Gastrocnemius medialis (tissue), 4 donors: ENCODE measurements at regions not wholly inside any gene's neighbourhood (a gene's known extent, or its start where the extent isn't known, plus 50 kb on each side); places are given as distances from the start of the nearest gene placed in this dataset.

Source experiments
- POLR2A ChIP-seq, 2 donors: fragments of 450-650 bp; IDR thresholded peaks; one replicate each; pipeline ENCODE4 v1.6.1; 2017; ENCODE audit warnings: antibody characterized with exemption in 2 of 2, mild to moderate bottlenecking in 2 of 2, moderate library complexity in 2 of 2
- TF ChIP-seq, protein P1 (sequence below), 5 experiments: fragments of 450-650 bp in 3 of 5; fragments of 200-600 bp in 2 of 5; sonication (generic) in 2 of 5; IDR thresholded peaks in 4 of 5; conservative IDR thresholded peaks in 1 of 5; 1 replicate in 4 of 5; 2 replicates in 1 of 5; pipeline ENCODE4 v1.5.1; 2016 to 2019; ENCODE audit warnings: antibody characterized with exemption in 5 of 5, mild to moderate bottlenecking in 3 of 5, moderate library complexity in 3 of 5

DNA sequence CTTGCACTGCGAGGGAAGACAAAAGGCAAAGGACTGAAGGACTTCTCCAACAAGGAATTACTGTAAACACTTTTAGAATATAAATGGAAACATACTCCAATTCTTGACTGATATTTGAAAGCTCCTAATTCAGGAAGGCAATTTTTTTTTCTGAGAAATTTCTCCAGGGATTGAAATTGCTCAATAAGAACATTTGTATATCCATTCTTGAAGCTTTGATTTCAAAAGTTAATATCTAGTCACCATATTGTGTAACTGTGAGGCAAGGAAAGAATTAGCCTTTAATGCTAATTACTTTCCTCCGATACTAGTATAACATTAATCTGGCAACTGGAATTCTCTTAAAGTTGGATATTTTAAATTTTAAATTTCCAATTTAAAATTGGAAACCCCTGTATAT, 188.4 kb upstream of the COL1A2 start:
- TF ChIP-seq, protein P1, sequence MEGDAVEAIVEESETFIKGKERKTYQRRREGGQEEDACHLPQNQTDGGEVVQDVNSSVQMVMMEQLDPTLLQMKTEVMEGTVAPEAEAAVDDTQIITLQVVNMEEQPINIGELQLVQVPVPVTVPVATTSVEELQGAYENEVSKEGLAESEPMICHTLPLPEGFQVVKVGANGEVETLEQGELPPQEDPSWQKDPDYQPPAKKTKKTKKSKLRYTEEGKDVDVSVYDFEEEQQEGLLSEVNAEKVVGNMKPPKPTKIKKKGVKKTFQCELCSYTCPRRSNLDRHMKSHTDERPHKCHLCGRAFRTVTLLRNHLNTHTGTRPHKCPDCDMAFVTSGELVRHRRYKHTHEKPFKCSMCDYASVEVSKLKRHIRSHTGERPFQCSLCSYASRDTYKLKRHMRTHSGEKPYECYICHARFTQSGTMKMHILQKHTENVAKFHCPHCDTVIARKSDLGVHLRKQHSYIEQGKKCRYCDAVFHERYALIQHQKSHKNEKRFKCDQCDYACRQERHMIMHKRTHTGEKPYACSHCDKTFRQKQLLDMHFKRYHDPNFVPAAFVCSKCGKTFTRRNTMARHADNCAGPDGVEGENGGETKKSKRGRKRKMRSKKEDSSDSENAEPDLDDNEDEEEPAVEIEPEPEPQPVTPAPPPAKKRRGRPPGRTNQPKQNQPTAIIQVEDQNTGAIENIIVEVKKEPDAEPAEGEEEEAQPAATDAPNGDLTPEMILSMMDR (IDR thresholded peaks at IDR 0.05 in 4 of 5, conservative IDR thresholded peaks at IDR 0.05 in 1 of 5) = no peak
- TF ChIP-seq POLR2A (IDR thresholded peaks at IDR 0.05) = no peak
